ENCODE measurements at regions not wholly inside any gene's neighbourhood (a gene's known extent, or its start where the extent isn't known, plus 50 kb on each side); places are given as distances from the start of the nearest gene placed in this dataset.

- TF ChIP-seq ZNF366 (tag by site-specific recombination; conservative IDR thresholded peaks at IDR 0.05) (no peak), EGR2 (tag by site-specific recombination; IDR thresholded peaks at IDR 0.05; ENCODE audit: low read depth) (no peak), ZNF10 (tag by site-specific recombination; IDR thresholded peaks at IDR 0.05) (no peak)
Measured at GRCh38 chr18:76572518-76573247, 77.6 kb upstream of the ZNF516 start (continued).

- Histone ChIP-seq H3K27ac (ENCODE audit: extremely low read depth, low read depth, low read length) (no peak overlapping the region), H3K4me1 (ENCODE audit: control insufficient read depth, insufficient read depth, low read length) (no peaks in the 10 kb centered on the region), H3K4me3 (ENCODE audit: low read depth, low read length) (no peak overlapping the region), H3K36me3 (ENCODE audit: control insufficient read depth in 2 of 2, insufficient read depth in 1 of 2, low read length in 2 of 2) (no peaks in the 10 kb centered on the region), H3K9me3 (ENCODE audit: control insufficient read depth, insufficient read depth, low read depth, low read length) (no peaks in the 10 kb centered on the region)
- CTCF ChIA-PET, result interaction anchor here (0.8 to 1.4 kb wide), 2 partner anchors 115 to 173 kb away, joined by 3 read pairs; no protein-coding TSS in a partner anchor
- POLR2A ChIA-PET, result no interaction called here
- no peak for TF ChIP-seq ZNF529 (tag by site-specific recombination; IDR thresholded peaks at IDR 0.05; ENCODE audit: insufficient replicate concordance)
Measured at GRCh38 chr18:76571689-76572088, 76.6 kb upstream of the ZNF516 start.

- no peak overlapping the region for H3K27ac ChIP-seq (ENCODE audit: extremely low read depth, low read depth, low read length)
- POLR2A ChIA-PET, result no interaction called here
- H3K9me3 ChIP-seq (ENCODE audit: control insufficient read depth, insufficient read depth, low read depth, low read length), result no peaks in the 10 kb centered on the region
- H3K36me3 ChIP-seq (ENCODE audit: control insufficient read depth in 2 of 2, insufficient read depth in 1 of 2, low read length in 2 of 2), result no peaks in the 10 kb centered on the region
- CTCF ChIA-PET, result interaction anchor here (0.8 to 1.4 kb wide), 2 partner anchors 116 to 172 kb away, joined by 3 read pairs; no protein-coding TSS in a partner anchor
- no peak for TF ChIP-seq ZNF626 (tag by site-specific recombination; IDR thresholded peaks at IDR 0.05)
- no peak for TF ChIP-seq ZNF175 (tag by site-specific recombination; IDR thresholded peaks at IDR 0.05)
- H3K4me3 ChIP-seq (ENCODE audit: low read depth, low read length), result no peak overlapping the region
- peaks cover under 1% of the 10 kb centered on the region for H3K4me1 ChIP-seq (ENCODE audit: control insufficient read depth, insufficient read depth, low read length)
Measured at GRCh38 chr18:76570856-76571255, 75.8 kb upstream of the ZNF516 start.

- Histone ChIP-seq H3K9me3 (ENCODE audit: control insufficient read depth, insufficient read depth, low read depth, low read length) (no peaks in the 10 kb centered on the region), H3K27ac (ENCODE audit: extremely low read depth, low read depth, low read length) (no peak overlapping the region), H3K4me1 (ENCODE audit: control insufficient read depth, insufficient read depth, low read length) (peaks cover 9% of the 10 kb centered on the region), H3K36me3 (ENCODE audit: control insufficient read depth in 2 of 2, insufficient read depth in 1 of 2, low read length in 2 of 2) (no peaks in the 10 kb centered on the region), H3K4me3 (ENCODE audit: low read depth, low read length) (no peak overlapping the region)
- ChIA-PET CTCF (interaction anchor here (0.7 kb wide), 1 partner anchor 22 kb away, joined by 3 read pairs; no protein-coding TSS in a partner anchor), POLR2A (no interaction called here)
- TF ChIP-seq TSHZ1 (tag by site-specific recombination; IDR thresholded peaks at IDR 0.05; ENCODE audit: borderline replicate concordance) (no peak), ZNF830 (tag by site-specific recombination; IDR thresholded peaks at IDR 0.05; ENCODE audit: low read depth) (no peak), MYNN (tag by site-specific recombination; IDR thresholded peaks at IDR 0.05; ENCODE audit: borderline replicate concordance) (no peak)
Measured at GRCh38 chr18:76569644-76570419, 74.8 kb upstream of the ZNF516 start.

GRCh38 chr18:76568731-76569130, 73.7 kb upstream of the ZNF516 start:
- H3K4me1 ChIP-seq (ENCODE audit: control insufficient read depth, insufficient read depth, low read length), result peaks cover 13% of the 10 kb centered on the region
- CTCF ChIA-PET, result no interaction called here
- TF ChIP-seq ZNF626 (tag by site-specific recombination; IDR thresholded peaks at IDR 0.05), result no peak
- POLR2A ChIA-PET, result no interaction called here
- H3K36me3 ChIP-seq (ENCODE audit: control insufficient read depth in 2 of 2, insufficient read depth in 1 of 2, low read length in 2 of 2), result no peaks in the 10 kb centered on the region
- H3K4me3 ChIP-seq (ENCODE audit: low read depth, low read length), result no peak overlapping the region
- no peak overlapping the region for H3K27ac ChIP-seq (ENCODE audit: extremely low read depth, low read depth, low read length)
- no peaks in the 10 kb centered on the region for H3K9me3 ChIP-seq (ENCODE audit: control insufficient read depth, insufficient read depth, low read depth, low read length)

Data from HEK293 (cell line).